ENCODE measurements at regions not wholly inside any gene's neighbourhood (a gene's known extent, or its start where the extent isn't known, plus 50 kb on each side); places are given as distances from the start of the nearest gene placed in this dataset.

GRCh38 chr1:195574511-195574910 lies 1033.7 kb downstream of the KCNT2 start:
- in situ Hi-C loops (cut with HindIII; ENCODE audit: low pct_ligation_motif_present, low pct_unique_long_range_greater_than_20kb, low sequenced_read_pairs), result no loop called here
- no peak for DNase-seq

- DNase-seq, result no peak
- in situ Hi-C loops (cut with HindIII; ENCODE audit: low pct_ligation_motif_present, low pct_unique_long_range_greater_than_20kb, low sequenced_read_pairs), result no loop called here
These were observed 1038.3 kb downstream of the KCNT2 start for GRCh38 chr1:195569934-195570333.

- in situ Hi-C loops (cut with HindIII; ENCODE audit: low pct_ligation_motif_present, low pct_unique_long_range_greater_than_20kb, low sequenced_read_pairs), result no loop called here
- no peak for DNase-seq
These were observed 1039.9 kb downstream of the KCNT2 start for GRCh38 chr1:195568389-195568788.

GRCh38 chr1:195562074-195562473 lies 1046.2 kb downstream of the KCNT2 start:
- in situ Hi-C loops (cut with HindIII; ENCODE audit: low pct_ligation_motif_present, low pct_unique_long_range_greater_than_20kb, low sequenced_read_pairs), result no loop called here
- DNase-seq, result no peak

GRCh38 chr1:195550071-195550862 lies 1058.0 kb downstream of the KCNT2 start:
- DNase-seq, result no peak
- in situ Hi-C loops (cut with HindIII; ENCODE audit: low pct_ligation_motif_present, low pct_unique_long_range_greater_than_20kb, low sequenced_read_pairs), result no loop called here

- DNase-seq, result no peak
- in situ Hi-C loops (cut with HindIII; ENCODE audit: low pct_ligation_motif_present, low pct_unique_long_range_greater_than_20kb, low sequenced_read_pairs), result no loop called here
These were observed 1077.3 kb downstream of the KCNT2 start for GRCh38 chr1:195530961-195531360.

GRCh38 chr1:195529881-195530280 lies 1078.4 kb downstream of the KCNT2 start:
- in situ Hi-C loops (cut with HindIII; ENCODE audit: low pct_ligation_motif_present, low pct_unique_long_range_greater_than_20kb, low sequenced_read_pairs), result no loop called here
- DNase-seq, result no peak

GRCh38 chr1:195520757-195521156 lies 1087.5 kb downstream of the KCNT2 start:
- DNase-seq, result no peak

GRCh38 chr1:195516036-195516435 lies 1092.2 kb downstream of the KCNT2 start:
- peak; percentile 28 for DNase-seq
- in situ Hi-C loops (cut with HindIII; ENCODE audit: low pct_ligation_motif_present, low pct_unique_long_range_greater_than_20kb, low sequenced_read_pairs), result no loop called here

More at GRCh38 chr1:195520757-195521156, 1087.5 kb downstream of the KCNT2 start:
- in situ Hi-C loops (cut with HindIII; ENCODE audit: low pct_ligation_motif_present, low pct_unique_long_range_greater_than_20kb, low sequenced_read_pairs), result no loop called here

GRCh38 chr1:195511501-195511900 lies 1096.7 kb downstream of the KCNT2 start:
- in situ Hi-C loops (cut with HindIII; ENCODE audit: low pct_ligation_motif_present, low pct_unique_long_range_greater_than_20kb, low sequenced_read_pairs), result no loop called here
- no peak for DNase-seq

GRCh38 chr1:195501118-195501517 lies 1107.1 kb downstream of the KCNT2 start:
- no peak for DNase-seq
- in situ Hi-C loops (cut with HindIII; ENCODE audit: low pct_ligation_motif_present, low pct_unique_long_range_greater_than_20kb, low sequenced_read_pairs), result no loop called here

- in situ Hi-C loops (cut with HindIII; ENCODE audit: low pct_ligation_motif_present, low pct_unique_long_range_greater_than_20kb, low sequenced_read_pairs), result no loop called here
- DNase-seq, result no peak
These were observed 1112.3 kb downstream of the KCNT2 start for GRCh38 chr1:195495720-195496635.

- in situ Hi-C loops (cut with HindIII; ENCODE audit: low pct_ligation_motif_present, low pct_unique_long_range_greater_than_20kb, low sequenced_read_pairs), result no loop called here
- no peak for DNase-seq
These were observed 1126.1 kb downstream of the KCNT2 start for GRCh38 chr1:195482137-195482536.

- no peak for DNase-seq
- in situ Hi-C loops (cut with HindIII; ENCODE audit: low pct_ligation_motif_present, low pct_unique_long_range_greater_than_20kb, low sequenced_read_pairs), result no loop called here
These were observed 1126.9 kb downstream of the KCNT2 start for GRCh38 chr1:195481293-195481692.

- in situ Hi-C loops (cut with HindIII; ENCODE audit: low pct_ligation_motif_present, low pct_unique_long_range_greater_than_20kb, low sequenced_read_pairs), result no loop called here
- DNase-seq, result no peak
These were observed 1132.7 kb downstream of the KCNT2 start for GRCh38 chr1:195475568-195475967.

- in situ Hi-C loops (cut with HindIII; ENCODE audit: low pct_ligation_motif_present, low pct_unique_long_range_greater_than_20kb, low sequenced_read_pairs), result no loop called here
- DNase-seq, result no peak
These were observed 1135.9 kb downstream of the KCNT2 start for GRCh38 chr1:195472291-195472690.

- in situ Hi-C loops (cut with HindIII; ENCODE audit: low pct_ligation_motif_present, low pct_unique_long_range_greater_than_20kb, low sequenced_read_pairs), result no loop called here
- DNase-seq, result peak; percentile 4
These were observed 1141.6 kb downstream of the KCNT2 start for GRCh38 chr1:195466639-195467038.

GRCh38 chr1:195462646-195463045 lies 1145.6 kb downstream of the KCNT2 start:
- in situ Hi-C loops (cut with HindIII; ENCODE audit: low pct_ligation_motif_present, low pct_unique_long_range_greater_than_20kb, low sequenced_read_pairs), result no loop called here
- DNase-seq, result no peak

GRCh38 chr1:195462152-195462551 lies 1146.1 kb downstream of the KCNT2 start:
- in situ Hi-C loops (cut with HindIII; ENCODE audit: low pct_ligation_motif_present, low pct_unique_long_range_greater_than_20kb, low sequenced_read_pairs), result no loop called here
- DNase-seq, result no peak

- in situ Hi-C loops (cut with HindIII; ENCODE audit: low pct_ligation_motif_present, low pct_unique_long_range_greater_than_20kb, low sequenced_read_pairs), result no loop called here
- no peak for DNase-seq
These were observed 1149.9 kb downstream of the KCNT2 start for GRCh38 chr1:195458365-195458764.
